ENCODE measurements at regions not wholly inside any gene's neighbourhood (a gene's known extent, or its start where the extent isn't known, plus 50 kb on each side); places are given as distances from the start of the nearest gene placed in this dataset.

DNA sequence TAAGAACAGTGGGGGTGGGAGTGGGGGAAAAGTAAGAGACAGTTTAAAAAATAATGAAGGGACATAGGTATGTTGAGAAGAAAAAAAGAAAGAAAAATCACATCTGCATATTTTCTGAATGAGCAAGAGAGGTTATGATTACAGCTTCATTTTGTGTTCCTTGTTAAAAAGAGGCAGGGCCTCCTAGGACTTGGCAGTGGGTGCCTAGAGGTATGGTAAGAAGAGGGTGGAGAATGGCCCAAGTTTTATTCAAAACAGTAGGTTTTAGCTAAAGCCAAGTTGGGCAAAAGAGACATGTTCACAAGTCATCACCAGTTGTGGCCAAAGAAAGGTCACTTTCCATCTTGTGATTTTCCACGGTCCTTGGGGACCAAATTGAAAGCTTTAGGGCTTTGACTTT, 643.4 kb downstream of the CCDC171 start:
- dilution Hi-C loops (cut with MboI; ENCODE audit: extremely low pct_ligation_motif_present, low sequenced_read_pairs) = no loop called here
- Histone ChIP-seq H2AFZ (ENCODE audit: control insufficient read depth, low read length) (no peak overlapping the region), H3K9me1 (ENCODE audit: control insufficient read depth, extremely low read depth, insufficient read depth, low read length) (no peaks in the 10 kb centered on the region), H3K4me2 (ENCODE audit: control insufficient read depth, extremely low read depth, insufficient read depth, low read depth, low read length) (no peak overlapping the region), H3K9ac (ENCODE audit: control insufficient read depth, extremely low read depth, insufficient read depth, low read length) (no peak overlapping the region), H3K36me3 (ENCODE audit: control insufficient read depth in 2 of 2, extremely low read depth in 1 of 2, insufficient read depth in 2 of 2, low read length in 2 of 2) (no peaks in the 10 kb centered on the region), H3K4me3 (ENCODE audit: control insufficient read depth in 2 of 3, extremely low read depth in 1 of 3, insufficient read depth in 2 of 3, low read depth in 1 of 3, low read length in 3 of 3) (no peak overlapping the region), H3K9me3 (ENCODE audit: control insufficient read depth, low read depth, low read length) (no peaks in the 10 kb centered on the region), H3K79me2 (ENCODE audit: control insufficient read depth, insufficient read depth, low read length) (no peaks in the 10 kb centered on the region), H3K4me1 (ENCODE audit: control insufficient read depth, extremely low read depth, insufficient read depth, low read length) (peaks cover 5% of the 10 kb centered on the region), H3K27me3 (ENCODE audit: control insufficient read depth, extremely low read depth, insufficient read depth, low read length) (no peaks in the 10 kb centered on the region), H3K27ac (ENCODE audit: control insufficient read depth, insufficient read depth, low read length) (no peak overlapping the region), H4K20me1 (ENCODE audit: control insufficient read depth, extremely low read depth, insufficient read depth, low read length) (no peaks in the 10 kb centered on the region)
- FAIRE-seq (no peak), DNase-seq (ENCODE audit: low read depth, low spot score) (no peak)
- no peak for TF ChIP-seq EZH2 (IDR thresholded peaks at IDR 0.05; ENCODE audit: low read length)
- TF ChIP-seq, protein P1, sequence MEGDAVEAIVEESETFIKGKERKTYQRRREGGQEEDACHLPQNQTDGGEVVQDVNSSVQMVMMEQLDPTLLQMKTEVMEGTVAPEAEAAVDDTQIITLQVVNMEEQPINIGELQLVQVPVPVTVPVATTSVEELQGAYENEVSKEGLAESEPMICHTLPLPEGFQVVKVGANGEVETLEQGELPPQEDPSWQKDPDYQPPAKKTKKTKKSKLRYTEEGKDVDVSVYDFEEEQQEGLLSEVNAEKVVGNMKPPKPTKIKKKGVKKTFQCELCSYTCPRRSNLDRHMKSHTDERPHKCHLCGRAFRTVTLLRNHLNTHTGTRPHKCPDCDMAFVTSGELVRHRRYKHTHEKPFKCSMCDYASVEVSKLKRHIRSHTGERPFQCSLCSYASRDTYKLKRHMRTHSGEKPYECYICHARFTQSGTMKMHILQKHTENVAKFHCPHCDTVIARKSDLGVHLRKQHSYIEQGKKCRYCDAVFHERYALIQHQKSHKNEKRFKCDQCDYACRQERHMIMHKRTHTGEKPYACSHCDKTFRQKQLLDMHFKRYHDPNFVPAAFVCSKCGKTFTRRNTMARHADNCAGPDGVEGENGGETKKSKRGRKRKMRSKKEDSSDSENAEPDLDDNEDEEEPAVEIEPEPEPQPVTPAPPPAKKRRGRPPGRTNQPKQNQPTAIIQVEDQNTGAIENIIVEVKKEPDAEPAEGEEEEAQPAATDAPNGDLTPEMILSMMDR (optimal IDR thresholded peaks at IDR 0.05 in 1 of 3, IDR thresholded peaks at IDR 0.05 in 1 of 3, conservative IDR thresholded peaks at IDR 0.05 in 1 of 3; ENCODE audit: extremely low read depth in 1 of 3, insufficient read depth in 2 of 3, low read length in 3 of 3) = no peak

DNA sequence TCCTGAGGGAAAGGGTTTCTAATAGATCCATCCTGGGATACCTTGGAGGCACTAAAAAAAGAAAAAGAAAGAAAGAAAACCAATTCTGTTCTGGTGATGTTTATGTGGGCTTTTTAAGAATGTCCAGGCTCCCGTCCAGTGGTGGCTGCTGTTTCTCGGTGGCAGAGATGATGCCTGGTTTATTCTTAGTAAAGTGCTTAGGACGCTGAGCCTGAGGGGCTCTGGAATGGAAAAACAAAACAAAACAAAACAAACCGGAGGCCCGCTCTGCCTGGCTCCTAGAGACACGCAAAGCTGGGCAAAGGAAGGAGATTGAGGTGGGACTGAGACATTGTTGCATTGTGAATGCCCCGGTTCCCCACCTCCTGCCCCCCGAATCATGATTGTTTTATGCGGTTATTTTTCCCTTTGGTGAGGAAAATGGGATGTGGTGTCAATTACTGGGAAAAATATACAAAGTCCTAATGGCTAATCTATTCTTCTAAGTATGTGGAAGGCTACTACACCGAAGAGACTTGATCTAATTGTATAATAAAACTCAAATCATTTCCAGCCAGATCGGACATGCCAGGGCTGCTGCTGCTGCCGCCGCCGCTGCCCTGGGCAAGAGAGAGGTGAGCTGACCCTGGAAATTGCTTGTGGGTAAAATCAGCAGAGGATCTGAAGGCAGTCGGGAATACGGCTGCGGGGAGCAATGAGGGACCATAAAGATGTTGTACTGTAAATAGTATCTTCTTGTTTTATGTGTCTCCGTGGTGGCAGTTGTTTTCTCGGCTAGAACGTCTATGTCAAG, 644.9 kb downstream of the CCDC171 start:
- Histone ChIP-seq H3K27me3 (ENCODE audit: control insufficient read depth, extremely low read depth, insufficient read depth, low read length) (no peaks in the 10 kb centered on the region), H2AFZ (ENCODE audit: control insufficient read depth, low read length) (no peak overlapping the region), H3K4me3 (ENCODE audit: control insufficient read depth in 2 of 3, extremely low read depth in 1 of 3, insufficient read depth in 2 of 3, low read depth in 1 of 3, low read length in 3 of 3) (no peak overlapping the region), H3K36me3 (ENCODE audit: control insufficient read depth in 2 of 2, extremely low read depth in 1 of 2, insufficient read depth in 2 of 2, low read length in 2 of 2) (no peaks in the 10 kb centered on the region), H3K79me2 (ENCODE audit: control insufficient read depth, insufficient read depth, low read length) (no peaks in the 10 kb centered on the region), H3K4me2 (ENCODE audit: control insufficient read depth, extremely low read depth, insufficient read depth, low read depth, low read length) (no peak overlapping the region), H4K20me1 (ENCODE audit: control insufficient read depth, extremely low read depth, insufficient read depth, low read length) (no peaks in the 10 kb centered on the region), H3K4me1 (ENCODE audit: control insufficient read depth, extremely low read depth, insufficient read depth, low read length) (peaks cover 2% of the 10 kb centered on the region), H3K9me1 (ENCODE audit: control insufficient read depth, extremely low read depth, insufficient read depth, low read length) (no peaks in the 10 kb centered on the region), H3K9ac (ENCODE audit: control insufficient read depth, extremely low read depth, insufficient read depth, low read length) (no peak overlapping the region), H3K9me3 (ENCODE audit: control insufficient read depth, low read depth, low read length) (no peaks in the 10 kb centered on the region), H3K27ac (ENCODE audit: control insufficient read depth, insufficient read depth, low read length) (no peak overlapping the region)
- dilution Hi-C loops (cut with MboI; ENCODE audit: extremely low pct_ligation_motif_present, low sequenced_read_pairs) = no loop called here
- no peak for FAIRE-seq
- TF ChIP-seq, protein P1 (optimal IDR thresholded peaks at IDR 0.05 in 1 of 3, IDR thresholded peaks at IDR 0.05 in 1 of 3, conservative IDR thresholded peaks at IDR 0.05 in 1 of 3; ENCODE audit: extremely low read depth in 1 of 3, insufficient read depth in 2 of 3, low read length in 3 of 3) = no peak
- TF ChIP-seq EZH2 (IDR thresholded peaks at IDR 0.05; ENCODE audit: low read length) = no peak
- no peak for DNase-seq (ENCODE audit: low read depth, low spot score)
